ENCODE measurements at regions not wholly inside any gene's neighbourhood (a gene's known extent, or its start where the extent isn't known, plus 50 kb on each side); places are given as distances from the start of the nearest gene placed in this dataset.

DNA sequence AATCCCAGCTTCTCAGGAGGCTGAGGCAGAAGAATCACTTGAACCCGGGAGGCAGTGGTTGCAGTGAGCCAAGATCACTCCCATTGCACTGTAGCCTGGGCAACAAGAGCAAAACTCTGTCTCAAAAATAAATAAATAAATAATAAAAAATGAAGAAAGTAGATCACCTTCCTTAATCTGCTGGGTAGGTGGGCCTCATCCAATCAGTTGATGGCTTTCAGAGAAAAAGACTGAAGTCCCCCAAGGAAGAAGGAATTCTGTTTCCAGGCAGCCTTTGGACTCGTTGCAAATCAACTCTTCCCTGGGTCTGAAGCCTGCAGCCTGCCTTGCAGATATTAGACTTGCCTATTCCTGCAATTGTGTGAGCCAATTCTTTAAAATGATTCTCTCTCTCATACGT is 136.5 kb downstream of the TFCP2L1 start:
- TF ChIP-seq, protein P1, sequence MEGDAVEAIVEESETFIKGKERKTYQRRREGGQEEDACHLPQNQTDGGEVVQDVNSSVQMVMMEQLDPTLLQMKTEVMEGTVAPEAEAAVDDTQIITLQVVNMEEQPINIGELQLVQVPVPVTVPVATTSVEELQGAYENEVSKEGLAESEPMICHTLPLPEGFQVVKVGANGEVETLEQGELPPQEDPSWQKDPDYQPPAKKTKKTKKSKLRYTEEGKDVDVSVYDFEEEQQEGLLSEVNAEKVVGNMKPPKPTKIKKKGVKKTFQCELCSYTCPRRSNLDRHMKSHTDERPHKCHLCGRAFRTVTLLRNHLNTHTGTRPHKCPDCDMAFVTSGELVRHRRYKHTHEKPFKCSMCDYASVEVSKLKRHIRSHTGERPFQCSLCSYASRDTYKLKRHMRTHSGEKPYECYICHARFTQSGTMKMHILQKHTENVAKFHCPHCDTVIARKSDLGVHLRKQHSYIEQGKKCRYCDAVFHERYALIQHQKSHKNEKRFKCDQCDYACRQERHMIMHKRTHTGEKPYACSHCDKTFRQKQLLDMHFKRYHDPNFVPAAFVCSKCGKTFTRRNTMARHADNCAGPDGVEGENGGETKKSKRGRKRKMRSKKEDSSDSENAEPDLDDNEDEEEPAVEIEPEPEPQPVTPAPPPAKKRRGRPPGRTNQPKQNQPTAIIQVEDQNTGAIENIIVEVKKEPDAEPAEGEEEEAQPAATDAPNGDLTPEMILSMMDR (IDR thresholded peaks at IDR 0.05) = no peak
- no peak for TF ChIP-seq POLR2A (IDR thresholded peaks at IDR 0.05)

All from ovary (tissue), 3 donors.